ENCODE measurements at regions not wholly inside any gene's neighbourhood (a gene's known extent, or its start where the extent isn't known, plus 50 kb on each side); places are given as distances from the start of the nearest gene placed in this dataset.

DNA sequence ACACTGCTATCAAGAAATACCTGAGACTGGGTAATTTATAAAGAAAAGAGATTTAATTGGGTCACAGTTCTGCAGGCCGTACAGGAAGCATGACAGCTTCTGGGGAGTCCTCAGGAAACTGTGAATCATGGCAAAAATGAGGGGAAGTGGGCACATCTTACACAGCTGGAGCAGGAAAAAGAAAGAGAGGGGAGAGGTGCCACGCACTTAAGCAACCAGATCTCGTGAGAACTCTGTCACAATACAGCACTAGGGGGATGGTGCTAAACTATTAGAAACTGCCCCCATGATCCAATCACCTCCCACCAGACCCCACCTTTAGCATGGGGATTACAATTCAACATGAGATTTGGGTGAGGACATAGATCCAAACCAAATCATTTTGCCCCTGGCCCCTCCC, 105.5 kb upstream of the CPLX2 start:
- Histone ChIP-seq H3K36me3 (ENCODE audit: control insufficient read depth in 2 of 2, insufficient read depth in 2 of 2, low read length in 1 of 2) (no peaks in the 10 kb centered on the region), H3K4me1 (ENCODE audit: control insufficient read depth in 2 of 2, insufficient read depth in 2 of 2, low read length in 1 of 2) (no peaks in the 10 kb centered on the region), H3K9me3 (ENCODE audit: control insufficient read depth in 2 of 2, insufficient read depth in 1 of 2, low read depth in 1 of 2, low read length in 1 of 2) (peaks cover 0 to 7% of the 10 kb centered on the region in 2 donors), H3K27ac (ENCODE audit: low read depth in 2 of 2, low read length in 1 of 2) (no peak overlapping the region), H3K4me3 (ENCODE audit: low read depth in 1 of 2, low read length in 2 of 2) (no peak overlapping the region), H3K27me3 (ENCODE audit: control insufficient read depth in 1 of 2, insufficient read depth in 2 of 2, low read length in 2 of 2) (no peaks in the 10 kb centered on the region)
- 69 to 74% methylated on average over 3 of the region's 3 CpGs for WGBS, 2 donors

DNA sequence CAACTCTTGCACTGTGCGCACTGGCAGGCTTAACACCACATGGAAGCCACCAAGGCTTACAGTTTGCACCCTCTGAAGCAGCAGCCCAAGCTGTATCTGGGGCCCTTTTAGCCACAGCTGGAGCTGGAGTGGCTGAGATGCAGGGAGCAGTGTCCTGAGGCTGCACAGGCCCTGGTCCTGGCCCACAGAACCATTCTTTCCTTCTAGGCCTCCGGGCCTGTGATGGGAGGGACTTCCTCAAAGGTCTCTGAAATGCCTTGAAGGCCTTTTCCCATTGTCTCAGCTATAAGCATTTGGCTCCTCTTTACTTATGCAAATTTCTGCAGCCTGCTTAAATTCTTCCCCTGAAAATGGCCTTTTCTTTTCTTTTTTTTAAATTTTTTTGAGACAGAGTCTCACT, 104.4 kb upstream of the CPLX2 start:
- Histone ChIP-seq H3K36me3 (ENCODE audit: control insufficient read depth in 2 of 2, insufficient read depth in 2 of 2, low read length in 1 of 2) (no peaks in the 10 kb centered on the region), H3K4me1 (ENCODE audit: control insufficient read depth in 2 of 2, insufficient read depth in 2 of 2, low read length in 1 of 2) (no peaks in the 10 kb centered on the region), H3K9me3 (ENCODE audit: control insufficient read depth in 2 of 2, insufficient read depth in 1 of 2, low read depth in 1 of 2, low read length in 1 of 2) (peaks cover 0 to 7% of the 10 kb centered on the region in 2 donors), H3K27ac (ENCODE audit: low read depth in 2 of 2, low read length in 1 of 2) (no peak overlapping the region), H3K4me3 (ENCODE audit: low read depth in 1 of 2, low read length in 2 of 2) (no peak overlapping the region), H3K27me3 (ENCODE audit: control insufficient read depth in 1 of 2, insufficient read depth in 2 of 2, low read length in 2 of 2) (no peaks in the 10 kb centered on the region)
- WGBS, 2 donors: 74% methylated on average over 2 of the region's 2 CpGs

- H3K9me3 ChIP-seq (ENCODE audit: control insufficient read depth in 2 of 2, insufficient read depth in 1 of 2, low read depth in 1 of 2, low read length in 1 of 2): peaks cover 0 to 4% of the 10 kb centered on the region in 2 donors
- H3K36me3 ChIP-seq (ENCODE audit: control insufficient read depth in 2 of 2, insufficient read depth in 2 of 2, low read length in 1 of 2): no peaks in the 10 kb centered on the region
- 8% methylated on average over 50 of the region's 50 CpGs for WGBS, 2 donors
- no peak overlapping the region for H3K27ac ChIP-seq (ENCODE audit: low read depth in 2 of 2, low read length in 1 of 2)
- peak overlapping the region in 1 of 2 donors; percentile 13 for H3K4me3 ChIP-seq (ENCODE audit: low read depth in 1 of 2, low read length in 2 of 2)
- H3K4me1 ChIP-seq (ENCODE audit: control insufficient read depth in 2 of 2, insufficient read depth in 2 of 2, low read length in 1 of 2): peaks cover 3% of the 10 kb centered on the region in 2 donors
- peaks cover 0 to 2% of the 10 kb centered on the region in 2 donors for H3K27me3 ChIP-seq (ENCODE audit: control insufficient read depth in 1 of 2, insufficient read depth in 2 of 2, low read length in 2 of 2)
Observed at GRCh38 chr5:175772747-175773533, 98.4 kb upstream of the CPLX2 start.

GRCh38 chr5:175773534-175774070, 97.8 kb upstream of the CPLX2 start:
- Histone ChIP-seq H3K4me1 (ENCODE audit: control insufficient read depth in 2 of 2, insufficient read depth in 2 of 2, low read length in 1 of 2) (peaks cover 3% of the 10 kb centered on the region in 2 donors), H3K27me3 (ENCODE audit: control insufficient read depth in 1 of 2, insufficient read depth in 2 of 2, low read length in 2 of 2) (peaks cover 0 to 2% of the 10 kb centered on the region in 2 donors), H3K4me3 (ENCODE audit: low read depth in 1 of 2, low read length in 2 of 2) (no peak overlapping the region), H3K9me3 (ENCODE audit: control insufficient read depth in 2 of 2, insufficient read depth in 1 of 2, low read depth in 1 of 2, low read length in 1 of 2) (peaks cover 0 to 4% of the 10 kb centered on the region in 2 donors), H3K36me3 (ENCODE audit: control insufficient read depth in 2 of 2, insufficient read depth in 2 of 2, low read length in 1 of 2) (no peaks in the 10 kb centered on the region), H3K27ac (ENCODE audit: low read depth in 2 of 2, low read length in 1 of 2) (no peak overlapping the region)
- 21 to 28% methylated on average over 12 of the region's 12 CpGs for WGBS, 2 donors

- Histone ChIP-seq H3K36me3 (ENCODE audit: control insufficient read depth in 2 of 2, insufficient read depth in 2 of 2, low read length in 1 of 2) (no peaks in the 10 kb centered on the region), H3K4me1 (ENCODE audit: control insufficient read depth in 2 of 2, insufficient read depth in 2 of 2, low read length in 1 of 2) (peaks cover 3% of the 10 kb centered on the region in 2 donors), H3K27me3 (ENCODE audit: control insufficient read depth in 1 of 2, insufficient read depth in 2 of 2, low read length in 2 of 2) (peaks cover 0 to 2% of the 10 kb centered on the region in 2 donors), H3K27ac (ENCODE audit: low read depth in 2 of 2, low read length in 1 of 2) (no peak overlapping the region), H3K4me3 (ENCODE audit: low read depth in 1 of 2, low read length in 2 of 2) (no peak overlapping the region), H3K9me3 (ENCODE audit: control insufficient read depth in 2 of 2, insufficient read depth in 1 of 2, low read depth in 1 of 2, low read length in 1 of 2) (peaks cover 0 to 2% of the 10 kb centered on the region in 2 donors)
- 84 to 85% methylated on average over 7 of the region's 7 CpGs for WGBS, 2 donors
Observed at GRCh38 chr5:175775416-175775815, 96.0 kb upstream of the CPLX2 start.

DNA sequence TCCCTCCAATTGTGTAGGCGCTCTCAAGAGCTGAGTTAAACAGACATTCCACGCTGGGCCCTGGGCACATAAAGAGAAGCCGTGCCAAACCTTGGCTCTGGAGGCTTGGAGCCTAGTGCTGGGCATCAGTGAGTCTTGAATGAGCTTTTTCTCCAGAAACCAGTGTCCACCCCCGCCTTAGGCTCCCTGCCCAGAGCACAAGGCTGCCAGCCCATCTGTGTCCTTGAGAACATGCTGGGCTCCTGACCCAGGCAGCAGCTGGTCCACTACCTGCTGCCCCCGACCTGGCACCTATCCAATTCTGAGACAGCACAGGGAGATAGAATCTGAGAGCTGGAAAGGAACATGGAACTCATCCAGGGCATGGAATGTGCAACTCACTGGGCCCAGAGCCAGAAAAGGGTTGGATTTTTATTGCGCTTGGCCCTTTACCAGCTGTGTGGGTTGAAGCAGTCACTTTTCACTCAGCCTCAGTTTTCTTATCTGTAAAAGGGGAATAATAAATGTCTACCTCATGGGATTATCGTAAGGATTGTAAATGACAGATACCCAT, 92.4 kb upstream of the CPLX2 start:
- 63 to 69% methylated on average over 7 of the region's 7 CpGs for WGBS, 2 donors
- Histone ChIP-seq H3K27ac (ENCODE audit: low read depth in 2 of 2, low read length in 1 of 2) (no peak overlapping the region), H3K4me1 (ENCODE audit: control insufficient read depth in 2 of 2, insufficient read depth in 2 of 2, low read length in 1 of 2) (no peaks in the 10 kb centered on the region), H3K27me3 (ENCODE audit: control insufficient read depth in 1 of 2, insufficient read depth in 2 of 2, low read length in 2 of 2) (peaks cover 0 to 2% of the 10 kb centered on the region in 2 donors), H3K4me3 (ENCODE audit: low read depth in 1 of 2, low read length in 2 of 2) (no peak overlapping the region), H3K36me3 (ENCODE audit: control insufficient read depth in 2 of 2, insufficient read depth in 2 of 2, low read length in 1 of 2) (no peaks in the 10 kb centered on the region), H3K9me3 (ENCODE audit: control insufficient read depth in 2 of 2, insufficient read depth in 1 of 2, low read depth in 1 of 2, low read length in 1 of 2) (no peaks in the 10 kb centered on the region)

- no peaks in the 10 kb centered on the region for H3K27me3 ChIP-seq (ENCODE audit: control insufficient read depth in 1 of 2, insufficient read depth in 2 of 2, low read length in 2 of 2)
- no peak overlapping the region for H3K4me3 ChIP-seq (ENCODE audit: low read depth in 1 of 2, low read length in 2 of 2)
- no peak overlapping the region for H3K27ac ChIP-seq (ENCODE audit: low read depth in 2 of 2, low read length in 1 of 2)
- no peaks in the 10 kb centered on the region for H3K4me1 ChIP-seq (ENCODE audit: control insufficient read depth in 2 of 2, insufficient read depth in 2 of 2, low read length in 1 of 2)
- H3K9me3 ChIP-seq (ENCODE audit: control insufficient read depth in 2 of 2, insufficient read depth in 1 of 2, low read depth in 1 of 2, low read length in 1 of 2): no peaks in the 10 kb centered on the region
- H3K36me3 ChIP-seq (ENCODE audit: control insufficient read depth in 2 of 2, insufficient read depth in 2 of 2, low read length in 1 of 2): no peaks in the 10 kb centered on the region
Observed at GRCh38 chr5:175783739-175784138, 87.6 kb upstream of the CPLX2 start.

DNA sequence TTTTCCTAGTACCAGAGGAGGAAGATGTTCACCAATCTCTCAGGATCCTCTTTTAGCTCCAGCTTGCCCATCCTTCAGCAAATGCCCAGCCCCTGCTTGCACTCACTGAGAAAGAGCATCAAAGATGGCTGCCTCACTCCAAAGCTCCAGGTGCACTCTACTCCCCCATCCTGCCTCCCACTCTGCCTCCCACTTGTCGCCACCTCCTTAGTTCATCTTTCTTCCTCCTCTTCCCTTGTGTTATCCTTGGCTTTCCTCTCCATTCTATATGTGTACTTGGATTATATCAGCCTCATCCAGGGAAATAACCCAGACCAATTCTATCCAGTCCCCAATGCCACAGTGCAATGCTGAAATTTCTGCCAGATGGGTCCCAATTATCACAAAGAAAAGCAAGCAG, 87.1 kb upstream of the CPLX2 start:
- H3K27me3 ChIP-seq (ENCODE audit: control insufficient read depth in 1 of 2, insufficient read depth in 2 of 2, low read length in 2 of 2): no peaks in the 10 kb centered on the region
- H3K36me3 ChIP-seq (ENCODE audit: control insufficient read depth in 2 of 2, insufficient read depth in 2 of 2, low read length in 1 of 2): no peaks in the 10 kb centered on the region
- H3K9me3 ChIP-seq (ENCODE audit: control insufficient read depth in 2 of 2, insufficient read depth in 1 of 2, low read depth in 1 of 2, low read length in 1 of 2): no peaks in the 10 kb centered on the region
- no peak overlapping the region for H3K4me3 ChIP-seq (ENCODE audit: low read depth in 1 of 2, low read length in 2 of 2)
- 86 to 89% methylated on average over 1 of the region's 1 CpG for WGBS, 2 donors
- H3K4me1 ChIP-seq (ENCODE audit: control insufficient read depth in 2 of 2, insufficient read depth in 2 of 2, low read length in 1 of 2): no peaks in the 10 kb centered on the region
- H3K27ac ChIP-seq (ENCODE audit: low read depth in 2 of 2, low read length in 1 of 2): no peak overlapping the region

GRCh38 chr5:175785681-175786080, 85.7 kb upstream of the CPLX2 start:
- H3K27me3 ChIP-seq (ENCODE audit: control insufficient read depth in 1 of 2, insufficient read depth in 2 of 2, low read length in 2 of 2): no peaks in the 10 kb centered on the region
- H3K27ac ChIP-seq (ENCODE audit: low read depth in 2 of 2, low read length in 1 of 2): no peak overlapping the region
- no peaks in the 10 kb centered on the region for H3K36me3 ChIP-seq (ENCODE audit: control insufficient read depth in 2 of 2, insufficient read depth in 2 of 2, low read length in 1 of 2)
- no peaks in the 10 kb centered on the region for H3K9me3 ChIP-seq (ENCODE audit: control insufficient read depth in 2 of 2, insufficient read depth in 1 of 2, low read depth in 1 of 2, low read length in 1 of 2)
- no peaks in the 10 kb centered on the region for H3K4me1 ChIP-seq (ENCODE audit: control insufficient read depth in 2 of 2, insufficient read depth in 2 of 2, low read length in 1 of 2)
- no peak overlapping the region for H3K4me3 ChIP-seq (ENCODE audit: low read depth in 1 of 2, low read length in 2 of 2)
